WTC11 (cell line): ENCODE measurements at regions not wholly inside any gene's neighbourhood (a gene's known extent, or its start where the extent isn't known, plus 50 kb on each side); places are given as distances from the start of the nearest gene placed in this dataset.

Source experiments
- ATF3 ChIP-seq: sonication (generic); formaldehyde crosslinking; conservative IDR thresholded peaks from 2 replicates; pipeline ENCODE4 v1.8.1; 2022; ENCODE audit warnings: mild to moderate bottlenecking, missing genetic modification reagents
- CTCF ChIP-seq: fragments of 200-600 bp; IDR thresholded peaks from 2 replicates; pipeline ENCODE4 v1.8.0; 2022; ENCODE audit warnings: antibody characterized with exemption
- ELF4 ChIP-seq: sonication (generic); formaldehyde crosslinking; IDR thresholded peaks from 2 replicates; pipeline ENCODE4 v1.8.1; 2022; ENCODE audit warnings: low read depth, mild to moderate bottlenecking, moderate library complexity, missing genetic modification reagents
- JUN ChIP-seq: sonication (generic); formaldehyde crosslinking; IDR thresholded peaks from 2 replicates; pipeline ENCODE4 v1.8.0; 2023; ENCODE audit warnings: mild to moderate bottlenecking, missing genetic modification reagents
- MAX ChIP-seq: sonication (generic); formaldehyde crosslinking; IDR thresholded peaks from 2 replicates; pipeline ENCODE4 v1.8.0; 2022; ENCODE audit warnings: mild to moderate bottlenecking, missing genetic modification reagents
- NFYB ChIP-seq: sonication (generic); formaldehyde crosslinking; conservative IDR thresholded peaks from 2 replicates; pipeline ENCODE4 v1.8.0; 2022; ENCODE audit warnings: low read depth, missing genetic modification reagents
- NR3C1 ChIP-seq: sonication (generic); formaldehyde crosslinking; conservative IDR thresholded peaks from 2 replicates; pipeline ENCODE4 v1.8.1; 2023; ENCODE audit warnings: low read depth, mild to moderate bottlenecking, missing genetic modification reagents
- SP1 ChIP-seq: sonication (generic); formaldehyde crosslinking; conservative IDR thresholded peaks from 2 replicates; pipeline ENCODE4 v1.8.1; 2022; ENCODE audit warnings: missing genetic modification reagents
- ZNF281 ChIP-seq: sonication (generic); formaldehyde crosslinking; IDR thresholded peaks from 2 replicates; pipeline ENCODE4 v1.8.0; 2023; ENCODE audit warnings: mild to moderate bottlenecking, missing genetic modification reagents

- no peak for TF ChIP-seq CTCF
- no peak for TF ChIP-seq ATF3 (CRISPR knock-in tag)
- TF ChIP-seq JUN (CRISPR knock-in tag) = no peak
- TF ChIP-seq SP1 (CRISPR knock-in tag) = no peak
- TF ChIP-seq NFYB (CRISPR knock-in tag) = no peak
- TF ChIP-seq MAX (CRISPR knock-in tag) = no peak
- no peak for TF ChIP-seq NR3C1 (CRISPR knock-in tag)
- no peak for TF ChIP-seq ELF4 (CRISPR knock-in tag)
- no peak for TF ChIP-seq ZNF281 (CRISPR knock-in tag)
These were observed 186.8 kb upstream of the FOXN2 start for GRCh38 chr2:48127612-48128191.
